K562 (cell line): ENCODE measurements at regions not wholly inside any gene's neighbourhood (a gene's known extent, or its start where the extent isn't known, plus 50 kb on each side); places are given as distances from the start of the nearest gene placed in this dataset.

ENCODE experiments used
- ATAC-seq: fragments of 200-7000 bp; cut with Tn5 transposase; 3 replicates; pipeline ENCODE4 v1.9.1; 2020; ENCODE audit warnings: moderate library complexity
- BruUV-seq: library from RNA; stranded (reverse); fragments of 400-500 nt; replicated peaks from 2 replicates; lab custom pipeline; 2021; lab: Mats Ljungman, UMichigan
- CTCF ChIA-PET: fragments of 300-600 bp; formaldehyde crosslinking; extraction: SDS; loops from one replicate; lab custom pipeline; 2021; ENCODE audit warnings: low intra/inter-chr PET ratio; lab: Yijun Ruan, JAX
- POLR2A ChIA-PET: fragments of 300-600, 350-650 bp; sonication (Branson Sonifier 250); formaldehyde crosslinking; extraction: SDS; loops from one replicate; lab custom pipeline; 2021; ENCODE audit warnings: antibody characterized with exemption, inconsistent platforms; lab: Yijun Ruan, JAX
- DNase-seq, 4 experiments: peaks; one replicate each; pipeline versions ENCODE4 v3.0.0 to v3.0.0-alpha.2; 2011 to 2018; ENCODE audit warnings: low spot score in 3 of 4, mixed read lengths in 3 of 4; ENCODE audit errors: extremely low read depth in 1 of 4
- FAIRE-seq: peaks from 2 replicates; lab custom pipeline; 2011; peaks lifted over from hg19 to GRCh38; lab: Jason Lieb, UNC
- H2AFZ ChIP-seq: 2 replicates; pipeline ENCODE4 v1.6.0; 2011; ENCODE audit warnings: low read depth, low read length, control low read depth, inconsistent platforms
- H3K27ac ChIP-seq: fragments of 200-600 bp; 3 replicates; pipeline ENCODE4 v1.8.0; 2011; ENCODE audit warnings: low read depth, mild to moderate bottlenecking, control low read depth, inconsistent platforms, low read length, moderate library complexity, mixed read lengths; ENCODE audit errors: extremely low read depth
- H3K27me3 ChIP-seq, 2 experiments: fragments of 300-600 bp in 1 of 2; 2 replicates in 1 of 2; 3 replicates in 1 of 2; pipeline versions ENCODE4 v1.6.0 to v1.8.0; 2011; ENCODE audit warnings: inconsistent platforms in 2 of 2, low read length in 2 of 2, mild to moderate bottlenecking in 1 of 2, mixed read lengths in 1 of 2, moderate library complexity in 1 of 2; ENCODE audit not compliant: control insufficient read depth in 2 of 2, insufficient read depth in 2 of 2
- H3K36me3 ChIP-seq: fragments of 300-600 bp; 3 replicates; pipeline ENCODE4 v1.8.0; 2011; ENCODE audit warnings: mild to moderate bottlenecking, low read length, inconsistent platforms; ENCODE audit not compliant: control insufficient read depth, insufficient read depth
- H3K4me1 ChIP-seq, 2 experiments: fragments of 200-600 bp in 1 of 2; replicated peaks in 1 of 2; 2 replicates in 1 of 2; 3 replicates in 1 of 2; pipeline versions ENCODE4 v1.5.1 to v1.8.0; 2011; ENCODE audit warnings: inconsistent platforms in 2 of 2, low read length in 2 of 2, mild to moderate bottlenecking in 1 of 2, mixed read lengths in 1 of 2, moderate library complexity in 1 of 2; ENCODE audit not compliant: control insufficient read depth in 2 of 2, insufficient read depth in 2 of 2
- H3K4me2 ChIP-seq: 2 replicates; pipeline ENCODE4 v1.6.1; 2011; ENCODE audit warnings: low read length, control low read depth, inconsistent platforms, mixed read lengths; ENCODE audit not compliant: insufficient read depth
- H3K4me3 ChIP-seq: fragments of 200-600 bp; sonication (generic), shearing (Covaris generic); 2 replicates; pipeline ENCODE4 v1.5.1; 2016; ENCODE audit warnings: control low read depth, inconsistent platforms
- H3K79me2 ChIP-seq: fragments of 200-600 bp; 3 replicates; pipeline ENCODE4 v1.8.0; 2011; ENCODE audit warnings: low read length, inconsistent platforms; ENCODE audit not compliant: control insufficient read depth, insufficient read depth
- H3K9ac ChIP-seq, 2 experiments: 2 replicates each; pipeline versions ENCODE4 v1.6.0 to v1.6.1; 2011; ENCODE audit warnings: low read depth in 2 of 2, low read length in 2 of 2, control low read depth in 1 of 2, inconsistent platforms in 1 of 2, mild to moderate bottlenecking in 1 of 2, mixed read lengths in 1 of 2; ENCODE audit not compliant: insufficient read depth in 1 of 2
- H3K9me1 ChIP-seq: one replicate; pipeline ENCODE4 v1.6.0; 2011; ENCODE audit warnings: inconsistent platforms, mild to moderate bottlenecking, low read length, moderate library complexity; ENCODE audit not compliant: control insufficient read depth, insufficient read depth
- H3K9me3 ChIP-seq: replicated peaks from 2 replicates; pipeline ENCODE4 v1.5.1; 2011; ENCODE audit warnings: low read depth, low read length, inconsistent platforms; ENCODE audit not compliant: control insufficient read depth, insufficient read depth
- H4K20me1 ChIP-seq: replicated peaks from 2 replicates; pipeline ENCODE4 v1.6.1; 2011; ENCODE audit warnings: low read length, inconsistent platforms, mixed read lengths; ENCODE audit not compliant: control insufficient read depth, insufficient read depth
- SOX6 ChIP-seq: fragments of 450-650 bp; IDR thresholded peaks from 2 replicates; pipeline ENCODE4 v1.6.1; 2014; ENCODE audit warnings: mild to moderate bottlenecking
- SRSF3 ChIP-seq: fragments of 200-400 bp; formaldehyde crosslinking; IDR thresholded peaks from 2 replicates; pipeline ENCODE4 v1.6.1; 2016; ENCODE audit warnings: mild to moderate bottlenecking, low read length, moderate library complexity; ENCODE audit not compliant: insufficient read depth
- ZNF282 ChIP-seq: sonication (generic); formaldehyde crosslinking; IDR thresholded peaks from 2 replicates; pipeline ENCODE4 v1.8.1; 2023; ENCODE audit warnings: missing genetic modification reagents
- in situ Hi-C: fragments of 300-500 bp; cut with MboI; formaldehyde crosslinking; loops from 4 replicates; pipeline ENCODE4 v1.15.0; 2018; ENCODE audit warnings: inconsistent platforms, mixed read lengths
- intact Hi-C: fragments of 100-400 bp; cut with micrococcal nuclease; formaldehyde crosslinking; loops from 2 replicates; pipeline ENCODE4 v1.14.2; 2022
- TF ChIP-seq, protein P1 (sequence below): fragments of 250-450 bp; sonication (Bioruptor Pico); IDR thresholded peaks from 2 replicates; pipeline ENCODE4 v1.5.1; 2021; ENCODE audit warnings: mild to moderate bottlenecking
- TF ChIP-seq, protein P2 (sequence below): sonication (generic); formaldehyde crosslinking; IDR thresholded peaks from 2 replicates; pipeline ENCODE4 v1.5.0; 2020; ENCODE audit warnings: missing genetic modification reagents

DNA sequence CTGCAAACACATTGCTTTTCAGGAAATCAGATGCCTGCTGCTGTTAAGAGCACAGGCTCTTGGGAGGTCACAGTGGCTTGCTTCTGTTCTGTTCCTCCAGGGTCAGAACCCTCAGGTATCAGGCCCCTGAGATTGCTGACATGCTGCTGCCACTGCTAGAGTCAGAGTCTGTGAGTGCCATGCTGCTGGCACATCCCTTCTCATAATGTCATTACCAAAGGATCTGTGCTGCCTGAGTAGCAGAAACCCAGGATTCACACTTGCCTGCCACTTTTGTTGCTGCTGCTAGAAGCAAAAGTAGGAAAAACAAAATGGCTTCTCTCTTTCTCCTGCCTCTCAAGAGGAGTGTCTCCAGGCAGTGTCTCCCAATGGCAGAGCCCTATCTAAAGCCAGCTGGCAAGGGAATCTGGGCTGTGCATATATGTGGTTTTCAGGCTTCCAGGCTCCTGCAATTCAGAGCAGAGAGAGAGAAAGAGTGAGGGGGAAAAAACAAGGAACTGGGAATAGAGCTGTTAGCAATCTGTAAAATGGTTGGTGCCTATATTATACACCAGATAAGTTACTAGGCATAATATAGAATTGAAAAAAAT is 180.3 kb downstream of the MYCN start:
- Histone ChIP-seq H3K4me2 (no peak overlapping the region), H3K27ac (no peak overlapping the region), H2AFZ (no peak overlapping the region), H3K4me3 (no peak overlapping the region), H3K79me2 (no peaks in the 10 kb centered on the region)
- no peak for DNase-seq
- CTCF ChIA-PET: interaction anchor here (0.6 kb wide), 1 partner anchor 429 kb away, joined by 3 read pairs; no protein-coding TSS in a partner anchor
- intact Hi-C loops: no loop called here
- in situ Hi-C loops: no loop called here
- TF ChIP-seq ZNF282 (CRISPR knock-in tag) (no peak), SOX6 (no peak), SRSF3 (no peak)
- TF ChIP-seq, protein P1, sequence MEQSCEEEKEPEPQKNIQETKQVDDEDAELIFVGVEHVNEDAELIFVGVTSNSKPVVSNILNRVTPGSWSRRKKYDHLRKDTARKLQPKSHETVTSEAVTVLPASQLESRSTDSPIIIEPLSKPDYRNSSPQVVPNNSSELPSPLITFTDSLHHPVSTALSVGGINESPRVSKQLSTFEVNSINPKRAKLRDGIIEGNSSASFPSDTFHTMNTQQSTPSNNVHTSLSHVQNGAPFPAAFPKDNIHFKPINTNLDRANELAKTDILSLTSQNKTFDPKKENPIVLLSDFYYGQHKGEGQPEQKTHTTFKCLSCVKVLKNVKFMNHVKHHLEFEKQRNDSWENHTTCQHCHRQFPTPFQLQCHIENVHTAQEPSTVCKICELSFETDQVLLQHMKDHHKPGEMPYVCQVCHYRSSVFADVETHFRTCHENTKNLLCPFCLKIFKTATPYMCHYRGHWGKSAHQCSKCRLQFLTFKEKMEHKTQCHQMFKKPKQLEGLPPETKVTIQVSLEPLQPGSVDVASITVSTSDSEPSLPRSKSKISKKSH (CRISPR knock-in tag): no peak
- TF ChIP-seq, protein P2, sequence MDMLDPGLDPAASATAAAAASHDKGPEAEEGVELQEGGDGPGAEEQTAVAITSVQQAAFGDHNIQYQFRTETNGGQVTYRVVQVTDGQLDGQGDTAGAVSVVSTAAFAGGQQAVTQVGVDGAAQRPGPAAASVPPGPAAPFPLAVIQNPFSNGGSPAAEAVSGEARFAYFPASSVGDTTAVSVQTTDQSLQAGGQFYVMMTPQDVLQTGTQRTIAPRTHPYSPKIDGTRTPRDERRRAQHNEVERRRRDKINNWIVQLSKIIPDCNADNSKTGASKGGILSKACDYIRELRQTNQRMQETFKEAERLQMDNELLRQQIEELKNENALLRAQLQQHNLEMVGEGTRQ: no peak
- TF ChIP-seq, all 486 proteins: peak for 0
- H3K36me3 ChIP-seq: no peaks in the 10 kb centered on the region
- no peaks in the 10 kb centered on the region for H3K4me1 ChIP-seq
- no peaks in the 10 kb centered on the region for H3K9me3 ChIP-seq
- no peaks in the 10 kb centered on the region for H3K27me3 ChIP-seq
- no TSS peak for BruUV-seq
- ATAC-seq (no peak), FAIRE-seq (no peak)
- no peaks in the 10 kb centered on the region for H4K20me1 ChIP-seq
- POLR2A ChIA-PET: no interaction called here
- H3K9me1 ChIP-seq: no peaks in the 10 kb centered on the region
- H3K9ac ChIP-seq: no peak overlapping the region
